Activated T-cell treated with anti-CD3 and anti-CD28 coated beads, Interleukin-2, amount 50 U/mL, for 72 hours (primary cell): ENCODE measurements at regions not wholly inside any gene's neighbourhood (a gene's known extent, or its start where the extent isn't known, plus 50 kb on each side); places are given as distances from the start of the nearest gene placed in this dataset.
A peak's percentile ranks its signal among the peaks of the same experiment; 100 is the strongest.

Experiments
- ATAC-seq, 2 donors: fragments of 150-1000 bp; cut with Tn5 transposase; replicated peaks in 1 of 2; 2 replicates each; pipeline ENCODE4 v1.10.0; 2021; ENCODE audit warnings: moderate library complexity in 2 of 2, mild to moderate bottlenecking in 1 of 2
- DNase-seq, 2 donors: peaks; one replicate each; pipeline ENCODE4 v3.0.0; 2021 to 2022; ENCODE audit warnings: mixed read lengths in 1 of 2
- H3K27ac Mint-ChIP-seq: one replicate; pipeline ENCODE4 v1.8.0; 2022; ENCODE audit warnings: mild to moderate bottlenecking, moderate library complexity, mixed read lengths
- H3K27me3 Mint-ChIP-seq: one replicate; pipeline ENCODE4 v1.8.0; 2022; ENCODE audit warnings: low read depth, mixed read lengths
- H3K36me3 Mint-ChIP-seq, 2 donors: one replicate each; pipeline ENCODE4 v1.8.0; 2022; ENCODE audit warnings: mixed read lengths in 2 of 2, mild to moderate bottlenecking in 1 of 2; ENCODE audit not compliant: insufficient read depth in 2 of 2
- H3K4me1 Mint-ChIP-seq: one replicate; pipeline ENCODE4 v1.8.0; 2022; ENCODE audit warnings: low read depth, mixed read lengths
- H3K4me3 Mint-ChIP-seq, 2 donors: one replicate each; pipeline ENCODE4 v1.8.0; 2022; ENCODE audit warnings: mild to moderate bottlenecking in 2 of 2, mixed read lengths in 2 of 2, moderate library complexity in 2 of 2
- H3K9me3 Mint-ChIP-seq, 2 donors: one replicate each; pipeline ENCODE4 v1.8.0; 2022; ENCODE audit warnings: mixed read lengths in 2 of 2

GRCh38 chr5:89072842-89073672 is 190.1 kb upstream of the MEF2C start:
- Mint-ChIP-seq H3K27ac (no peak overlapping the region), H3K4me3 (no peak overlapping the region), H3K27me3 (peaks cover 10% of the 10 kb centered on the region), H3K4me1 (no peaks in the 10 kb centered on the region), H3K9me3 (peaks cover 0 to 2% of the 10 kb centered on the region in 2 donors), H3K36me3 (no peaks in the 10 kb centered on the region)
- no peak for ATAC-seq
- DNase-seq = no peak

GRCh38 chr5:89071941-89072331 is 189.0 kb upstream of the MEF2C start:
- DNase-seq = no peak
- Mint-ChIP-seq H3K4me3 (no peak overlapping the region), H3K4me1 (no peaks in the 10 kb centered on the region), H3K9me3 (peaks cover 0 to 2% of the 10 kb centered on the region in 2 donors), H3K27me3 (peaks cover 10% of the 10 kb centered on the region), H3K27ac (no peak overlapping the region), H3K36me3 (no peaks in the 10 kb centered on the region)
- ATAC-seq = no peak

- Mint-ChIP-seq H3K27ac (no peak overlapping the region), H3K4me1 (peaks cover under 1% of the 10 kb centered on the region), H3K4me3 (no peak overlapping the region), H3K27me3 (peaks cover 10% of the 10 kb centered on the region), H3K36me3 (peaks cover 0 to 2% of the 10 kb centered on the region in 2 donors), H3K9me3 (peaks cover 0 to 2% of the 10 kb centered on the region in 2 donors)
- DNase-seq = no peak
- no peak for ATAC-seq
These were observed 188.3 kb upstream of the MEF2C start for GRCh38 chr5:89071101-89071940.

- Mint-ChIP-seq H3K9me3 (no peaks in the 10 kb centered on the region), H3K4me1 (peaks cover 6% of the 10 kb centered on the region), H3K4me3 (no peak overlapping the region), H3K36me3 (peaks cover 0 to 2% of the 10 kb centered on the region in 2 donors), H3K27ac (no peak overlapping the region), H3K27me3 (peaks cover 10% of the 10 kb centered on the region)
- DNase-seq = no peak
- no peak for ATAC-seq
These were observed 186.6 kb upstream of the MEF2C start for GRCh38 chr5:89069591-89069990.

- Mint-ChIP-seq H3K27me3 (no peaks in the 10 kb centered on the region), H3K4me3 (no peak overlapping the region), H3K9me3 (no peaks in the 10 kb centered on the region), H3K36me3 (peaks cover 0 to 2% of the 10 kb centered on the region in 2 donors), H3K4me1 (peaks cover 6% of the 10 kb centered on the region), H3K27ac (no peak overlapping the region)
- DNase-seq (no peak), ATAC-seq (no peak)
These were observed 184.4 kb upstream of the MEF2C start for GRCh38 chr5:89067362-89067761.

GRCh38 chr5:89065919-89066318 is 182.9 kb upstream of the MEF2C start:
- Mint-ChIP-seq H3K4me3 (no peak overlapping the region), H3K4me1 (peaks cover 6% of the 10 kb centered on the region), H3K27ac (no peak overlapping the region), H3K36me3 (peaks cover 0 to 2% of the 10 kb centered on the region in 2 donors), H3K9me3 (no peaks in the 10 kb centered on the region), H3K27me3 (no peaks in the 10 kb centered on the region)
- ATAC-seq (peak; percentile 76 to 78), DNase-seq (peak; percentile 3 to 31)

GRCh38 chr5:89064736-89065135 is 181.8 kb upstream of the MEF2C start:
- H3K9me3 Mint-ChIP-seq = no peaks in the 10 kb centered on the region
- H3K4me3 Mint-ChIP-seq = no peak overlapping the region
- no peaks in the 10 kb centered on the region for H3K27me3 Mint-ChIP-seq
- no peak overlapping the region for H3K27ac Mint-ChIP-seq
- DNase-seq (no peak), ATAC-seq (no peak)
- H3K4me1 Mint-ChIP-seq = peaks cover 6% of the 10 kb centered on the region
- peaks cover 0 to 2% of the 10 kb centered on the region in 2 donors for H3K36me3 Mint-ChIP-seq

GRCh38 chr5:89064054-89064453 is 181.1 kb upstream of the MEF2C start:
- DNase-seq (no peak), ATAC-seq (peak; percentile 51 to 53)
- H3K27ac Mint-ChIP-seq = no peak overlapping the region
- no peak overlapping the region for H3K4me3 Mint-ChIP-seq
- peaks cover 0 to 2% of the 10 kb centered on the region in 2 donors for H3K36me3 Mint-ChIP-seq
- H3K9me3 Mint-ChIP-seq = no peaks in the 10 kb centered on the region
- peaks cover 6% of the 10 kb centered on the region for H3K4me1 Mint-ChIP-seq
- H3K27me3 Mint-ChIP-seq = no peaks in the 10 kb centered on the region

GRCh38 chr5:89060768-89061167 is 177.8 kb upstream of the MEF2C start:
- Mint-ChIP-seq H3K36me3 (no peaks in the 10 kb centered on the region), H3K4me3 (no peak overlapping the region), H3K27me3 (no peaks in the 10 kb centered on the region), H3K9me3 (no peaks in the 10 kb centered on the region), H3K4me1 (peaks cover under 1% of the 10 kb centered on the region), H3K27ac (no peak overlapping the region)
- no peak for ATAC-seq
- DNase-seq = no peak

GRCh38 chr5:89059274-89059673 is 176.3 kb upstream of the MEF2C start:
- no peak overlapping the region for H3K27ac Mint-ChIP-seq
- no peaks in the 10 kb centered on the region for H3K27me3 Mint-ChIP-seq
- DNase-seq (no peak), ATAC-seq (no peak)
- no peaks in the 10 kb centered on the region for H3K36me3 Mint-ChIP-seq
- no peak overlapping the region for H3K4me3 Mint-ChIP-seq
- H3K9me3 Mint-ChIP-seq = no peaks in the 10 kb centered on the region
- no peaks in the 10 kb centered on the region for H3K4me1 Mint-ChIP-seq

- Mint-ChIP-seq H3K4me3 (no peak overlapping the region), H3K27me3 (no peaks in the 10 kb centered on the region), H3K36me3 (peaks cover 0 to 2% of the 10 kb centered on the region in 2 donors), H3K9me3 (peaks cover 4 to 6% of the 10 kb centered on the region in 2 donors), H3K27ac (no peak overlapping the region), H3K4me1 (no peaks in the 10 kb centered on the region)
- no peak for ATAC-seq
- DNase-seq = no peak
These were observed 172.7 kb upstream of the MEF2C start for GRCh38 chr5:89055695-89056085.

GRCh38 chr5:89055015-89055694 is 172.2 kb upstream of the MEF2C start:
- peaks cover 8 to 11% of the 10 kb centered on the region in 2 donors for H3K9me3 Mint-ChIP-seq
- no peak overlapping the region for H3K4me3 Mint-ChIP-seq
- no peak overlapping the region for H3K27ac Mint-ChIP-seq
- H3K4me1 Mint-ChIP-seq = no peaks in the 10 kb centered on the region
- DNase-seq = no peak
- H3K27me3 Mint-ChIP-seq = no peaks in the 10 kb centered on the region
- H3K36me3 Mint-ChIP-seq = peaks cover 0 to 5% of the 10 kb centered on the region in 2 donors
- ATAC-seq = no peak

- Mint-ChIP-seq H3K36me3 (peaks cover 0 to 5% of the 10 kb centered on the region in 2 donors), H3K27me3 (no peaks in the 10 kb centered on the region), H3K4me3 (no peak overlapping the region), H3K4me1 (no peaks in the 10 kb centered on the region), H3K27ac (no peak overlapping the region), H3K9me3 (peaks cover 8 to 14% of the 10 kb centered on the region in 2 donors)
- ATAC-seq (no peak), DNase-seq (no peak)
These were observed 170.6 kb upstream of the MEF2C start for GRCh38 chr5:89053547-89053946.
